Activated T-cell treated with anti-CD3 and anti-CD28 coated beads, Interleukin-2, amount 50 U/mL, for 24 hours (primary cell): ENCODE measurements at regions not wholly inside any gene's neighbourhood (a gene's known extent, or its start where the extent isn't known, plus 50 kb on each side); places are given as distances from the start of the nearest gene placed in this dataset.
A peak's percentile ranks its signal among the peaks of the same experiment; 100 is the strongest.

Source experiments
- DNase-seq: peaks from one replicate; pipeline ENCODE4 v3.0.0-alpha.2; 2020
- H3K27ac Mint-ChIP-seq: 2 replicates; pipeline ENCODE4 v1.8.0; 2020; ENCODE audit warnings: mild to moderate bottlenecking, mixed read lengths
- H3K27me3 Mint-ChIP-seq: 2 replicates; pipeline ENCODE4 v1.8.0; 2020; ENCODE audit warnings: mixed read lengths
- H3K36me3 Mint-ChIP-seq: 2 replicates; pipeline ENCODE4 v1.8.0; 2020; ENCODE audit warnings: low read depth, mixed read lengths
- H3K4me1 Mint-ChIP-seq: 2 replicates; pipeline ENCODE4 v1.8.0; 2020; ENCODE audit warnings: low read depth, mixed read lengths
- H3K4me3 Mint-ChIP-seq: 2 replicates; pipeline ENCODE4 v1.8.0; 2020; ENCODE audit warnings: mild to moderate bottlenecking, moderate library complexity, mixed read lengths
- H3K9me3 Mint-ChIP-seq: 2 replicates; pipeline ENCODE4 v1.8.0; 2020; ENCODE audit warnings: mixed read lengths

DNA sequence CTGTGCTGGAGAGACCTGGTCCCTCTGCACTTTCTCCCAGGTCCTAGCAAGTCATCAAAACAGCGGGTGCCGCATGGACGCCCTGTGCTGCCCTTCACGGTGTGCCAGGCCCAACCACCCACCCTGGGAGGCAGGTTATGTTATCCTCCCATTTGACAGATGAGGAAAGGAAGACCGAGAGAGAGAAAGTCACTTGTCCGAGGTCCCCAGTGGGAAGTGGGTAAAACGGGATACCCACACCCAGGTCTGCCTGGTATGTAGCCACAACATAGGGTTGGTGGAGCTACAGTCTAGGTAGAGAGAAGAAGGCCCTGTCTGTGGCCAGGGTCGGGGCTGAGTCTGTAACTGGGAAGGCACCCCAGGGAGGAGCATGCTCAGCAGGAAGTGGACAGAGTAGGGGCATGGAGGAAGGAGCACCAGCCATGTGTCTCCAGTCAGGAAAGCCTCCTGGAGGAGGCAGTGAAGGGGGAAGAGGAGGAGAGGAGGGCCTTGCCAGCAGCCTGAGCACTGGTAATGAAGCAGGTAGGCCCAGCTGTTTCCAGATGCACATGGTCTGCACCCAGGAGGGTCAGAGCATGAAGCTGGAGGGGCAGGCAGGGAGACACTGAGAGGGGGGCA is 98.4 kb downstream of the ZFP36L2 start:
- peaks cover 75% of the 10 kb centered on the region for H3K4me1 Mint-ChIP-seq
- H3K27ac Mint-ChIP-seq: peak overlapping the region; percentile 8
- H3K9me3 Mint-ChIP-seq: no peaks in the 10 kb centered on the region
- DNase-seq: peak; percentile 49
- H3K4me3 Mint-ChIP-seq: no peak overlapping the region
- H3K36me3 Mint-ChIP-seq: no peaks in the 10 kb centered on the region
- H3K27me3 Mint-ChIP-seq: no peaks in the 10 kb centered on the region

DNA sequence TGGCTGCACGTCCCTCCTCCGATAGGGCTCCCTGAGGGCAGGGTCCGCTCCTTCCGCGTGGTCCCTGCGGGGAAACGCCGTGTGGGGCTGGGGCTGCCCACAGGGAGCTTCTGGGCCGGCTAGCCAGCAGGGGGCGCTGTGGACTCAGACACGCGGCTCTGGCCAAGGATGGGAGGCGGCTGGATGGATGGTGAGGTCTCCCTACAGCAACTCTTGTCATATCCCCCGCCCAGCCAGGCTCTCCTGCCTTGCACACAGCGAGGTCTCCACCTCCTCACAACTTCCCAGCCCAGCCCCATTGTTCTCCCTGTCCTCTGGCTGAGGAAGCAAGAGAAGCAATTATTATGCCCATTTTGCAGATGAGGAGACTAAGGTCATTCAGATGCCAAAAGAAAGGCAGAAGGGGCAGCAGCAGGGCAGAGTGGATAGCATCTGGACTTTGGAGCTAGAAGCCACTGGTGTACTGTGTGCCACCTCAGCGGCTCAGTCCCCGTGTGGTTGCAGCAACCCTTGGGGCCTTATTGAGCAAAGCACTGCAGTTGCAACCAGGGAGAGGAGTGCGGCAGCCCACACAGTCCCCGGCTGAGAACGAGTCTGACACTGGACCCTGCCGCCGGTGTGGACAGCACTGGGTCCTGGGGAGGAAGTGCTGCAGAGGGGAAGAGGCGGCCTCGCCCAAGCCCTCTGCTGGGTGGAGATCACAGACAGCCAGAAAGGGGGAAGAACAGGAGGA is 99.0 kb downstream of the ZFP36L2 start:
- Mint-ChIP-seq H3K9me3 (no peaks in the 10 kb centered on the region), H3K4me3 (no peak overlapping the region), H3K36me3 (no peaks in the 10 kb centered on the region), H3K4me1 (peaks cover 70% of the 10 kb centered on the region), H3K27ac (no peak overlapping the region), H3K27me3 (no peaks in the 10 kb centered on the region)
- peak; percentile 95 for DNase-seq

DNA sequence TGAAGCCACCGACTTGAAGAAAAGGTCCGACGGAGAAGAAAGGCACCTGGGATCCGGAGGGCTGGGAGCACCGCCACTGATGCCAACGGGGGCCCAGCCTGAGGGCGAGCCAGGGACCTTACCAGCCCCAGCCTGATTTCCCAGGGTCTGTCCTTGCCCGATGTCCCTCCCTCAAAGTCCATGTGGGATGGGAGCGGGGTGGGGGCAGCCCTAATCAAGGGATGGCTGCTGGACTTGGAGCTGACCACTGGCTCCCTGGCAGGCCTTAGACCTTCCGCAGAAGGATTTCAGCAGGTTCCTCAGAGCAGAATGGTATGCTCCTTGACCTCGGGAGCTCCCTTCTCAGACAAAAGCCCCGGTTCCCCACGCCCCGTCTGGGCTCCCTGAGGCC is 99.6 kb downstream of the ZFP36L2 start:
- Mint-ChIP-seq H3K4me1 (peaks cover 68% of the 10 kb centered on the region), H3K27ac (no peak overlapping the region), H3K27me3 (no peaks in the 10 kb centered on the region), H3K36me3 (no peaks in the 10 kb centered on the region), H3K4me3 (no peak overlapping the region), H3K9me3 (no peaks in the 10 kb centered on the region)
- no peak for DNase-seq

DNA sequence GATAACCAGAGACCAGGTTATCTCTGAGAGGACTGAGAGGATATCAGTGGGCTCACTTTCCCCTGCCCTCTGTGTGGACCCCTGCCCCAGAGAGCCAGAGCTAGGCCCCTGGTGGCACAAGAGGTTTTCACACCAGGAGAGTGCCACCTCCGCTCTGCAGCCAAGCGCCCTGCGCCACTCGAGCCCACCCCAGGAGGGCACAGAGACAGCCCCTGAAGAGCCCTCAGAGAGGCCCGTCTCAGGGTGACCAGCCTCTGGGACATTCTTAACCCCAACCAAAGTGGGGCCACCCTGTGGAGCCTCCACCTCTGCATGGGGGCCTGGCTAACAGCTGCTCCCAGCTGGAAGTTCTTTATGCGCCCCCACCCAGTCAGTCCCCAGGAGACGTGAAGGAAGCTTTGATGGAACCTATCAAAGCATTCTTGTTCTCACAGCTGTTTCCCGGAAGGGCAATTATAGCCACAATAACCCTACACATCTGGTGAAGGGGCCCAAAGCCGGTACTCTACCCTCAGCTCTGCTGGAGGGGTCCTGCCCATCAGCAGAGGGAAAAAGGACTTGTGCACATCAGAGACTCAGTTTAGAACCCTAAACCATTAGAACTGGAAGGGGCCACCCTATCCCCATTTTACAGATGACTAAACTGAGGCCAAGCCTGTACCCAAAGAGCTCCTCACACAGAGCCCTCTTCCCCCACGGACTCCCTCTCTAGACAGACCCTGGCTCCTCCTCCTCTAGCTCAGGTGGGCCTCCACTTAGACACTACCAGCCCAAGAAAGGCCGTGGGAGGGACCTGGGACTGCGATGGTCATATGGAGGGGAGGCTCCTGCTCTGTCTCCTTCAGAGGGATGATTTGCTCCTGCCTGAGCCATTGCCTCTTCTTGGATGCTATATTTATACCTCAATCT is 101.1 kb downstream of the ZFP36L2 start:
- Mint-ChIP-seq H3K27me3 (no peaks in the 10 kb centered on the region), H3K4me1 (peaks cover 53% of the 10 kb centered on the region), H3K27ac (no peak overlapping the region), H3K4me3 (no peak overlapping the region), H3K9me3 (peaks cover 3% of the 10 kb centered on the region), H3K36me3 (no peaks in the 10 kb centered on the region)
- peak; percentile 34 for DNase-seq

DNA sequence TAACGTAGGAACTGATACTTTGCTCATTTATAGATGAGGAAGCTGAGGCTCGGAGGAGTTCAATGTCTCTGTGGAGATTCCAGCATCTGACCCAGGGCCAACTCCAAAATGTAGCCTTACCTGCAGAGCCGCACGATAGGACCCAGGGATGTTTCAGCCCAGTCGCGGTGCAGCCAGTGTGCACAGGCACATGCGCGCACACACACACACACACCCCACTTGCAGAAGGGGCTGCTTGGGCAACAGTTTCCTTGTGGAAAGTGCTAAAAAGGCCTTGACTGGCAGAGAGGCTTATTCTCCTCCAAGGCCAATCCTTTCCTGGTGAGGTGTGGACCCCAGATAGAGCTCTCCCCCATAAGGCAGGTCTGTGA is 101.7 kb downstream of the ZFP36L2 start:
- peaks cover 46% of the 10 kb centered on the region for H3K4me1 Mint-ChIP-seq
- H3K27ac Mint-ChIP-seq: no peak overlapping the region
- H3K4me3 Mint-ChIP-seq: no peak overlapping the region

DNA sequence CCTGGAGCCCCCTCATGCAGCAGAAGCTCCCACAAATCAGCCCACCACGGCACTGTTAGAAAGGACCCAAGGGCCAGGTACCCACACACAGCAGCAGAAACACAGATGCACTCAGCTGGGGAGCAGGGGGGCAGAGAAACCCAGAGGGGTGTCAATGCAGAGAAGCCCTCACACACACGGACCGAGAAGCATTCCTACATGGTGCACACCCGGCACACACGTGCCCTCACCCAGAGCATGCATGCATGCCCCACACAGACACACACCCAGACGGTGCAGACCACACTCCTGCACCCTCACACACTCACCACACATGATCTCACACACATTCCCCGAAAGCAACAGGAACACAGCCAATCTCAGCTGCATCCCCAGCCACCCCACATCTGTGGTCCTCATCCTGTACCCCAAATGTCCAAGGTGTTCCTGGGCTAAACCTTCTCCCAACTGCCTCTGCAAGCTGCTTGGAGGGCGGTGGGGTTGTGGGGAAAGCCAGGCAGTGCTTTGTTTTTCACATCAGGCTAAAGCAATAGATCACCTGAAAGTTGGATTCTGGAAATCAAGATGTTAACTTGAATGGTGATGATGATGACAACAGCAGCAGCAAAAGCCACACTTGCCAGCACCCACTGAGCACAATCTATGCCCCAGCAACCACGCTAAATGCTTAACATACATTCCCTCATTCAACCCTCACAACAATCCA is 102.3 kb downstream of the ZFP36L2 start:
- H3K27ac Mint-ChIP-seq: peak overlapping the region; percentile 50
- peaks cover 7% of the 10 kb centered on the region for H3K36me3 Mint-ChIP-seq
- peaks cover 41% of the 10 kb centered on the region for H3K4me1 Mint-ChIP-seq
- H3K4me3 Mint-ChIP-seq: no peak overlapping the region
- H3K27me3 Mint-ChIP-seq: no peaks in the 10 kb centered on the region
- peaks cover 9% of the 10 kb centered on the region for H3K9me3 Mint-ChIP-seq
- DNase-seq: peak; percentile 34

More for the DNA sequence above, 101.7 kb downstream of the ZFP36L2 start:
- DNase-seq: peak; percentile 30
- Mint-ChIP-seq H3K9me3 (peaks cover 5% of the 10 kb centered on the region), H3K27me3 (no peaks in the 10 kb centered on the region), H3K36me3 (peaks cover 2% of the 10 kb centered on the region)

DNA sequence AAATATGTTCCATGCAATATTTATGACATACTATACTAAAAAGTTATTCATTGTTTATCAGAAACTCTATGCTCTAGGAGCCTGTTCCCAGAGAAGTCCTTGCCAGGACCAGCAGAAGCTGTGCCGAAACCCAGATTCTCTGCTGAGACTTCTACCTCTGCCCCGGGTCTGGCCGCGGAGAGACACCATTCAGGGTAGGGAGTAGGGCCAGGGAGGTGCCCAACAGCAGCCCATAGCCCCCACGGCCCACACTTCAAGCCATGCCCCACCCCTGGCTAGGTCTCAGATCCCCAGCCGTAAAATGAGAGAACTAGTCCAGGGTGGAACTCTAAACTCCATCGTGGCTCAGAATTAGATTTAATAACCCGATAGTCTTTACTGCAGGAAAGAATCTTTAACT is 102.9 kb downstream of the ZFP36L2 start:
- H3K9me3 Mint-ChIP-seq: peaks cover 16% of the 10 kb centered on the region
- no peak for DNase-seq
- H3K4me1 Mint-ChIP-seq: peaks cover 35% of the 10 kb centered on the region
- peaks cover 13% of the 10 kb centered on the region for H3K36me3 Mint-ChIP-seq
- no peak overlapping the region for H3K27ac Mint-ChIP-seq
- H3K4me3 Mint-ChIP-seq: no peak overlapping the region
- H3K27me3 Mint-ChIP-seq: no peaks in the 10 kb centered on the region

DNA sequence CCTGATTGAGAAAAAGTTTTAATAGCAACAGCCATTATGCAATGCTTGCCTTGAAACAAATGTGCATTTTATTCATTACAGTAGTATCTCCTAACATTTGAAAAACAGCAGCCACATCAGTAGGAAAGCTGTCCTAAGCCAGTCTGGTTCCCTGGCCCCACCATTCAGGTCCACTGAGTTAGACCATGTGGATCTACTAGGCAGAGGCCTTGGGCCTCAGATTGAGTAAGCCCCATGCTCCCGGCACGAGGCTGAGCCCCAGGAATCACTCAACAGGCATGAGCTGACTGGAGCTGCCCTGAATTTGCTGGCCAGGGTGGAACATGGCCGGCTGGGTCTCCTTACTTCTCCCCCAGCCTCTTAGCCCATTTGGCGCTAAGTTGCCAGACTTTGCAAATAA is 103.4 kb downstream of the ZFP36L2 start:
- Mint-ChIP-seq H3K36me3 (peaks cover 13% of the 10 kb centered on the region), H3K4me1 (peaks cover 30% of the 10 kb centered on the region), H3K4me3 (no peak overlapping the region), H3K9me3 (peaks cover 17% of the 10 kb centered on the region), H3K27ac (no peak overlapping the region), H3K27me3 (no peaks in the 10 kb centered on the region)
- DNase-seq: peak; percentile 22

DNA sequence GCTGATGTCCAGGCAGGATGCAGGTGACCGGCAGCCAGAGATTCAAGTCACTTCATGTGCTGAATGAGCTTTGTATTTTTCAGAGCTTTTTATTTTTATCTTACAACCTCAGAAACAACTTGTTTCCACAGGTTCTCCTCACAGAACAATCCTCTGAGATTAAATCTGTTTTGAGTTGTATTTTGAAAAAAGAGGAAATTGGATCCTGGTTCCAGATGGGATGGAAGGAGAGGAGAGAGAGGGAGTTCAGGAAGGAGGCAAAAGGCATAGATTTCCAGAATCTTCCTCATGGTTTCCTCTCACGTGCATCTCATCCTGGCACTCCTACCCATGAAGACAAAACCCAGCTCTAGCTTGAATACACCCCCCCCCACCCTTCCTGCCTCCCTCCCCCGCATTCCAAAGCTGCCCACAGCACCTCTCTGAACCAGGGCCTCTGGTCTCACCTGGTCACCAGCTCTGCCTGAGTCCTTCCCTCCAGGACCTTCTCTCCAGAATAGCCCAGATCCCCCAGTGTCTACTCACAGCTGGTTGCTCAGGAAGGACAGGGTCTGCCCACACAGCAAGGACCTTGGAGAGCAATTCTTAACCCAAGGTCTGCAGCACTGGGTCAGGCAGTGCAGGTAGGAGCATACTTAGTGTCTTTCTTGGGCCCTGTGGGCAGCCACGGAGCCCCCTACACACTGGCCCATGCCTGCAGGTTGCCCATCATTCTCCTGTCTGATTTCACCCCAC is 104.7 kb downstream of the ZFP36L2 start:
- no peak overlapping the region for H3K4me3 Mint-ChIP-seq

DNA sequence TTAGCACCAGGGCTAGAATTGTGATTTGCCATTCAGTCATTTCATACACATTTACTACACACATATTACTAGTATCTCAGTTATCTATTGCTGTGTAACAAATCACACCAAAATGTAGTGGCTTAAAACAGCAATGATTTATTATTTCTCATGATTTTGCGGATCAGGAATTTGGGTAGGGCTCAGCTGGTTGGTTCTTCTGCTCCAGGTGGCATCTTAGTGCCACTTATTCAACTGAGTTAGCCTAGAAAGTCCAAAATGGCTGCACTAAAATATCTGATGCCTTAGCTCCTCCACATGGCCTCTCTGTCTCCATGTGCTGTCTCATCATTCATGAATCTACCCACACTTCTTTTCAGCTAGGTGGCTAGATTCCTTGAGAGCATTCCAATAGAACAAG is 107.1 kb downstream of the ZFP36L2 start:
- no peak overlapping the region for H3K27ac Mint-ChIP-seq
- no peak for DNase-seq

More for the DNA sequence above, 104.7 kb downstream of the ZFP36L2 start:
- Mint-ChIP-seq H3K36me3 (peaks cover 13% of the 10 kb centered on the region), H3K27ac (peak overlapping the region; percentile 24), H3K27me3 (no peaks in the 10 kb centered on the region), H3K9me3 (peaks cover 19% of the 10 kb centered on the region), H3K4me1 (peaks cover 22% of the 10 kb centered on the region)
- no peak for DNase-seq

DNA sequence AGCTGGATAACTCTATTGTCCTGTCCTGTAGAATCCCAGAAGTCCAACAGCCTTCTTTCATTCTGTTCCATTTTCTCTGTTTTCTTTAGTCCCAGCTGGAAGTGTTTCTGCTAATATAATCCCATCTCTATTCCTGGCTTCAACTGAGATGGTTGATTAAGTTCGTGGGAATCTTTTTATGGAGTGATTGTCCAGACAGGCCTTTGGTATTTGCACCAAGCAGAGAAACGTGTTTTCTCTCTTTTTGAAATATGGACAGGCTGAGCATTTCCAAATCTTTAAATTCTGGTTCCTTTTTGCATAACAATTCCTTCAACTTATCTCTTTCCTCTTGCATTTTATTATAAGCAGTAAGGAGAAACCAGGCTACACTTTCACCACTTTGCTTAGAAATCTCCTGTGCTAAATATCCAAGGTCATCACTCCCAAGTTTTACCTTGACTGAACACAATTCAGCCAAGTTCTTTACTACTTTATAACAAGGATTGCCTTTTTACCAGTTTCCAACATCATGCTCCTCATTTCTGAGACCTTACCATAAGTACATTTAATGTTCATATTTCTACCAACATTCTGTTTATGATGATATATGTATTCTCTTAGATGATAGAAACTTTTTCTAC is 108.8 kb downstream of the ZFP36L2 start:
- peaks cover 13% of the 10 kb centered on the region for H3K36me3 Mint-ChIP-seq
- H3K27me3 Mint-ChIP-seq: no peaks in the 10 kb centered on the region
- no peak for DNase-seq
- peaks cover 19% of the 10 kb centered on the region for H3K9me3 Mint-ChIP-seq
- H3K4me3 Mint-ChIP-seq: no peak overlapping the region
- peaks cover 11% of the 10 kb centered on the region for H3K4me1 Mint-ChIP-seq
- no peak overlapping the region for H3K27ac Mint-ChIP-seq

More for the DNA sequence above, 107.1 kb downstream of the ZFP36L2 start:
- Mint-ChIP-seq H3K4me1 (peaks cover 17% of the 10 kb centered on the region), H3K36me3 (peaks cover 13% of the 10 kb centered on the region), H3K9me3 (peaks cover 19% of the 10 kb centered on the region), H3K4me3 (no peak overlapping the region), H3K27me3 (no peaks in the 10 kb centered on the region)

DNA sequence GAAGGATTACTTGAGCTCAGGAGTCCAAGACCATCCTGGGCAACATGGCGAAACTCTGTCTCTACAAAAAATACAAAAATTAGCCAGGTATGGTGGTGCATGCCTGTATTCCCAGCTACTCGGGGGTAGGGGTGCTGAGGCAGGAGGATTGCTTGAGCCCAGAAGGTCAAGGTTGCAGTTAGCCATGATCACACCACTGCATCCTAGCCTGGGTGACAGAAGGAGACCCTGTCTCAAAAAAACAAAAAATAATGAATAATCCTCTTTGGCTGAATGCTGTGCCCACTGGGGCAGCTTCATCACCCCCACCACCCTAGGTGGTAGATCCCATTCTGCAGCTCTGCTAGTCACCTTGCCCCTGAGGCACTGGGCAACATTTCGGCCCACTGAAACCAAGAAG is 109.4 kb downstream of the ZFP36L2 start:
- Mint-ChIP-seq H3K4me1 (peaks cover 9% of the 10 kb centered on the region), H3K27me3 (no peaks in the 10 kb centered on the region), H3K9me3 (peaks cover 19% of the 10 kb centered on the region), H3K36me3 (peaks cover 13% of the 10 kb centered on the region), H3K27ac (no peak overlapping the region), H3K4me3 (no peak overlapping the region)
- no peak for DNase-seq

DNA sequence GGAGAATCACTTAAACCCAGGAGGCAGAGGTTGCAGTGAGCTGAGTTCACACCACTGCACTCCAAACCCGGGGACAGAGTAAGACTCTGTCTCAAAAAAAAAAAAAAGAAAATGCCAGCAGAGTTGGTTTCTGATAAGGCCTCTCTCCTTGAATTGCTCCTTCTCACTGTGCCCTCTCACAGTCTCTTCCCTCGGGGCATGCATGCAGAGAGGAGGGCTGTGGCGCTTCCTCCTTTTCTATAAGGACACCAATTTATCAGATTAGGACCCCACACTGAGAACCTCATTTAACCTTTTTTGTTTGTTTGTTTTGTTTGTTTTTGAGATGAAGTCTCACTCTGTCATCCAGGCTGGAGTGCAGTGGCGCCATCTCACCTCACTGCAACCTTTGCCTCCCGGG is 110.5 kb downstream of the ZFP36L2 start:
- DNase-seq: no peak
- Mint-ChIP-seq H3K27ac (no peak overlapping the region), H3K4me3 (no peak overlapping the region), H3K27me3 (no peaks in the 10 kb centered on the region), H3K9me3 (peaks cover 19% of the 10 kb centered on the region), H3K4me1 (peaks cover 8% of the 10 kb centered on the region), H3K36me3 (peaks cover 13% of the 10 kb centered on the region)
